DND-41 (cell line): ENCODE measurements at regions not wholly inside any gene's neighbourhood (a gene's known extent, or its start where the extent isn't known, plus 50 kb on each side); places are given as distances from the start of the nearest gene placed in this dataset.

Experiments
- ATAC-seq: fragments of 200-7000 bp; cut with Tn5 transposase; 3 replicates; pipeline ENCODE4 v1.9.1; 2021; ENCODE audit warnings: low read depth; ENCODE audit not compliant: insufficient read depth
- DNase-seq: peaks from one replicate; pipeline ENCODE4 v3.0.0-alpha.2; 2020
- H2AFZ ChIP-seq: 2 replicates; pipeline ENCODE4 v1.6.0; 2012; ENCODE audit warnings: low read depth, low read length
- H3K27ac ChIP-seq: 2 replicates; pipeline ENCODE4 v1.5.1; 2012; ENCODE audit warnings: low read length, inconsistent platforms
- H3K27me3 ChIP-seq: fragments of 200-600 bp; sonication (generic); 2 replicates; pipeline ENCODE4 v1.6.0; 2012; ENCODE audit warnings: low read length, mild to moderate bottlenecking, inconsistent platforms; ENCODE audit not compliant: insufficient read depth, poor library complexity
- H3K36me3 ChIP-seq: 2 replicates; pipeline ENCODE4 v1.5.1; 2012; ENCODE audit warnings: low read length, inconsistent platforms; ENCODE audit not compliant: insufficient read depth
- H3K4me1 ChIP-seq: 2 replicates; pipeline ENCODE4 v1.5.1; 2012; ENCODE audit warnings: mild to moderate bottlenecking, low read length; ENCODE audit not compliant: insufficient read depth
- H3K4me2 ChIP-seq: 2 replicates; pipeline ENCODE4 v1.6.0; 2012; ENCODE audit warnings: mild to moderate bottlenecking, moderate library complexity, low read length, inconsistent platforms; ENCODE audit not compliant: insufficient read depth
- H3K4me3 ChIP-seq, 2 experiments: fragments of 200-600 bp in 1 of 2; shearing (Covaris generic) in 1 of 2; 2 replicates each; pipeline ENCODE4 v1.5.1; 2012 to 2016; ENCODE audit warnings: inconsistent platforms in 2 of 2, low read length in 2 of 2, mild to moderate bottlenecking in 2 of 2, low read depth in 1 of 2, moderate library complexity in 1 of 2
- H3K79me2 ChIP-seq: 2 replicates; pipeline ENCODE4 v1.6.0; 2012; ENCODE audit warnings: low read length, inconsistent platforms; ENCODE audit not compliant: insufficient read depth
- H3K9ac ChIP-seq: 2 replicates; pipeline ENCODE4 v1.6.0; 2012; ENCODE audit warnings: low read depth, mild to moderate bottlenecking, inconsistent platforms, low read length, moderate library complexity
- H3K9me3 ChIP-seq: 2 replicates; pipeline ENCODE4 v1.5.1; 2012; ENCODE audit warnings: low read length, moderate library complexity, mild to moderate bottlenecking, inconsistent platforms; ENCODE audit not compliant: insufficient read depth, severe bottlenecking
- H4K20me1 ChIP-seq: 2 replicates; pipeline ENCODE4 v1.6.0; 2012; ENCODE audit warnings: low read length; ENCODE audit not compliant: insufficient read depth
- CTCF ChIP-seq: IDR thresholded peaks from 2 replicates; pipeline ENCODE4 v1.5.1; 2012; ENCODE audit warnings: borderline replicate concordance, low read length, moderate library complexity, mild to moderate bottlenecking; ENCODE audit not compliant: poor library complexity, severe bottlenecking; ENCODE audit errors: extremely low read depth
- EZH2 ChIP-seq: IDR thresholded peaks from 3 replicates; pipeline ENCODE4 v1.6.1; 2012; ENCODE audit warnings: borderline replicate concordance, low read depth, mild to moderate bottlenecking, moderate library complexity, low read length, inconsistent platforms; ENCODE audit not compliant: severe bottlenecking

GRCh38 chr10:108411206-108411605, 1246.7 kb upstream of the SORCS1 start:
- H3K27me3 ChIP-seq = no peaks in the 10 kb centered on the region
- no peak overlapping the region for H3K4me2 ChIP-seq
- ATAC-seq = no peak
- no peak overlapping the region for H3K4me3 ChIP-seq
- H3K9ac ChIP-seq = no peak overlapping the region
- no peak overlapping the region for H3K27ac ChIP-seq
- no peaks in the 10 kb centered on the region for H3K79me2 ChIP-seq
- no peak for TF ChIP-seq EZH2
- TF ChIP-seq CTCF = no peak
- no peaks in the 10 kb centered on the region for H3K9me3 ChIP-seq
- H2AFZ ChIP-seq = no peak overlapping the region
- H3K4me1 ChIP-seq = no peaks in the 10 kb centered on the region
- DNase-seq = no peak
- no peaks in the 10 kb centered on the region for H4K20me1 ChIP-seq
- no peaks in the 10 kb centered on the region for H3K36me3 ChIP-seq

GRCh38 chr10:108410236-108410635, 1245.7 kb upstream of the SORCS1 start:
- Histone ChIP-seq H3K27ac (no peak overlapping the region), H3K4me2 (no peak overlapping the region), H3K79me2 (no peaks in the 10 kb centered on the region), H3K9me3 (no peaks in the 10 kb centered on the region), H3K4me1 (no peaks in the 10 kb centered on the region), H4K20me1 (no peaks in the 10 kb centered on the region), H3K27me3 (no peaks in the 10 kb centered on the region), H3K4me3 (no peak overlapping the region), H2AFZ (no peak overlapping the region), H3K36me3 (no peaks in the 10 kb centered on the region), H3K9ac (no peak overlapping the region)
- TF ChIP-seq CTCF = no peak
- no peak for TF ChIP-seq EZH2
- no peak for ATAC-seq
- no peak for DNase-seq

GRCh38 chr10:108409306-108409705, 1244.8 kb upstream of the SORCS1 start:
- no peak for DNase-seq
- no peak overlapping the region for H3K27ac ChIP-seq
- no peak overlapping the region for H3K9ac ChIP-seq
- no peaks in the 10 kb centered on the region for H3K9me3 ChIP-seq
- no peak for ATAC-seq
- TF ChIP-seq EZH2 = no peak
- no peak for TF ChIP-seq CTCF
- H2AFZ ChIP-seq = no peak overlapping the region
- H3K4me1 ChIP-seq = no peaks in the 10 kb centered on the region
- H4K20me1 ChIP-seq = no peaks in the 10 kb centered on the region
- H3K4me2 ChIP-seq = no peak overlapping the region
- no peak overlapping the region for H3K4me3 ChIP-seq
- no peaks in the 10 kb centered on the region for H3K79me2 ChIP-seq
- no peaks in the 10 kb centered on the region for H3K36me3 ChIP-seq
- H3K27me3 ChIP-seq = no peaks in the 10 kb centered on the region

GRCh38 chr10:108404155-108404554, 1239.6 kb upstream of the SORCS1 start:
- Histone ChIP-seq H3K27ac (no peak overlapping the region), H3K4me3 (no peak overlapping the region), H3K79me2 (no peaks in the 10 kb centered on the region), H4K20me1 (no peaks in the 10 kb centered on the region), H3K9ac (no peak overlapping the region), H2AFZ (no peak overlapping the region), H3K36me3 (no peaks in the 10 kb centered on the region), H3K4me2 (no peak overlapping the region), H3K27me3 (no peaks in the 10 kb centered on the region), H3K9me3 (no peaks in the 10 kb centered on the region), H3K4me1 (no peaks in the 10 kb centered on the region)
- no peak for DNase-seq
- no peak for ATAC-seq
- no peak for TF ChIP-seq EZH2
- TF ChIP-seq CTCF = no peak
